ENCODE measurements at regions not wholly inside any gene's neighbourhood (a gene's known extent, or its start where the extent isn't known, plus 50 kb on each side); places are given as distances from the start of the nearest gene placed in this dataset.

- H3K9me3 ChIP-seq (ENCODE audit: control insufficient read depth in 4 of 4, insufficient read depth in 3 of 4, low read length in 3 of 4) = peaks cover 0 to 1% (median 0%) of the 10 kb centered on the region in 4 donors
- ATAC-seq (ENCODE audit: insufficient read depth, low FRiP score) = no peak
- H3K9ac ChIP-seq (ENCODE audit: insufficient read depth in 1 of 2, low read length in 2 of 2) = no peak overlapping the region
- H3K36me3 ChIP-seq (ENCODE audit: control insufficient read depth in 4 of 4, insufficient read depth in 4 of 4, low read length in 4 of 4) = no peaks in the 10 kb centered on the region
- H3K4me3 ChIP-seq = no peak overlapping the region
- no peaks in the 10 kb centered on the region for H3K4me1 ChIP-seq (ENCODE audit: control insufficient read depth in 5 of 5, insufficient read depth in 5 of 5, low read length in 5 of 5)
- 59 to 76% methylated on average over 4 of the region's 4 CpGs for WGBS, 2 donors
- TF ChIP-seq, protein P1, sequence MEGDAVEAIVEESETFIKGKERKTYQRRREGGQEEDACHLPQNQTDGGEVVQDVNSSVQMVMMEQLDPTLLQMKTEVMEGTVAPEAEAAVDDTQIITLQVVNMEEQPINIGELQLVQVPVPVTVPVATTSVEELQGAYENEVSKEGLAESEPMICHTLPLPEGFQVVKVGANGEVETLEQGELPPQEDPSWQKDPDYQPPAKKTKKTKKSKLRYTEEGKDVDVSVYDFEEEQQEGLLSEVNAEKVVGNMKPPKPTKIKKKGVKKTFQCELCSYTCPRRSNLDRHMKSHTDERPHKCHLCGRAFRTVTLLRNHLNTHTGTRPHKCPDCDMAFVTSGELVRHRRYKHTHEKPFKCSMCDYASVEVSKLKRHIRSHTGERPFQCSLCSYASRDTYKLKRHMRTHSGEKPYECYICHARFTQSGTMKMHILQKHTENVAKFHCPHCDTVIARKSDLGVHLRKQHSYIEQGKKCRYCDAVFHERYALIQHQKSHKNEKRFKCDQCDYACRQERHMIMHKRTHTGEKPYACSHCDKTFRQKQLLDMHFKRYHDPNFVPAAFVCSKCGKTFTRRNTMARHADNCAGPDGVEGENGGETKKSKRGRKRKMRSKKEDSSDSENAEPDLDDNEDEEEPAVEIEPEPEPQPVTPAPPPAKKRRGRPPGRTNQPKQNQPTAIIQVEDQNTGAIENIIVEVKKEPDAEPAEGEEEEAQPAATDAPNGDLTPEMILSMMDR (IDR thresholded peaks at IDR 0.05; ENCODE audit: control extremely low read depth, extremely low read depth) = no peak
- no peak for DNase-seq
- H3K27me3 ChIP-seq (ENCODE audit: control insufficient read depth in 3 of 3, insufficient read depth in 3 of 3, low read length in 2 of 3) = no peaks in the 10 kb centered on the region
- H3K27ac ChIP-seq (ENCODE audit: low read depth in 1 of 2, low read length in 1 of 2) = no peak overlapping the region
Measured at GRCh38 chrX:4151798-4152197, 438.3 kb upstream of the PRKX start.

GRCh38 chrX:4150259-4150658 lies 436.8 kb upstream of the PRKX start:
- Histone ChIP-seq H3K36me3 (ENCODE audit: control insufficient read depth in 4 of 4, insufficient read depth in 4 of 4, low read length in 4 of 4) (no peaks in the 10 kb centered on the region), H3K4me1 (ENCODE audit: control insufficient read depth in 5 of 5, insufficient read depth in 5 of 5, low read length in 5 of 5) (no peaks in the 10 kb centered on the region), H3K27me3 (ENCODE audit: control insufficient read depth in 3 of 3, insufficient read depth in 3 of 3, low read length in 2 of 3) (peaks cover 0 to 10% (median 0%) of the 10 kb centered on the region in 3 donors), H3K9me3 (ENCODE audit: control insufficient read depth in 4 of 4, insufficient read depth in 3 of 4, low read length in 3 of 4) (peaks cover 0 to 1% (median 0%) of the 10 kb centered on the region in 4 donors), H3K27ac (ENCODE audit: low read depth in 1 of 2, low read length in 1 of 2) (no peak overlapping the region), H3K4me3 (no peak overlapping the region), H3K9ac (ENCODE audit: insufficient read depth in 1 of 2, low read length in 2 of 2) (no peak overlapping the region)
- WGBS, 2 donors = 100% methylated on average over 1 of the region's 1 CpG
- TF ChIP-seq, protein P1 (IDR thresholded peaks at IDR 0.05; ENCODE audit: control extremely low read depth, extremely low read depth) = no peak
- DNase-seq (no peak), ATAC-seq (ENCODE audit: insufficient read depth, low FRiP score) (no peak)

GRCh38 chrX:4129626-4130025 lies 416.2 kb upstream of the PRKX start:
- TF ChIP-seq, protein P1 (IDR thresholded peaks at IDR 0.05; ENCODE audit: control extremely low read depth, extremely low read depth) = no peak
- no peak for DNase-seq
- ATAC-seq (ENCODE audit: insufficient read depth, low FRiP score) = no peak
- H3K27ac ChIP-seq (ENCODE audit: low read depth in 1 of 2, low read length in 1 of 2) = no peak overlapping the region
- H3K4me1 ChIP-seq (ENCODE audit: control insufficient read depth in 5 of 5, insufficient read depth in 5 of 5, low read length in 5 of 5) = no peaks in the 10 kb centered on the region
- H3K4me3 ChIP-seq = no peak overlapping the region
- H3K9ac ChIP-seq (ENCODE audit: insufficient read depth in 1 of 2, low read length in 2 of 2) = no peak overlapping the region
- H3K36me3 ChIP-seq (ENCODE audit: control insufficient read depth in 4 of 4, insufficient read depth in 4 of 4, low read length in 4 of 4) = no peaks in the 10 kb centered on the region
- H3K9me3 ChIP-seq (ENCODE audit: control insufficient read depth in 4 of 4, insufficient read depth in 3 of 4, low read length in 3 of 4) = peaks cover 0 to 5% (median 2%) of the 10 kb centered on the region in 4 donors
- H3K27me3 ChIP-seq (ENCODE audit: control insufficient read depth in 3 of 3, insufficient read depth in 3 of 3, low read length in 2 of 3) = peaks cover 0 to 31% (median 13%) of the 10 kb centered on the region in 3 donors
- 38 to 43% methylated on average over 10 of the region's 10 CpGs for WGBS, 2 donors

Data from lung (tissue), 11 donors.